Suprapubic skin (tissue), 4 donors: ENCODE measurements at regions not wholly inside any gene's neighbourhood (a gene's known extent, or its start where the extent isn't known, plus 50 kb on each side); places are given as distances from the start of the nearest gene placed in this dataset.

ENCODE experiments used
- CTCF ChIP-seq, 2 donors: fragments of 200-600 bp in 1 of 2; fragments of 450-650 bp in 1 of 2; sonication (generic) in 1 of 2; IDR thresholded peaks; one replicate each; pipeline ENCODE4 v1.5.1; 2016 to 2019; ENCODE audit warnings: antibody characterized with exemption in 2 of 2, mild to moderate bottlenecking in 1 of 2, moderate library complexity in 1 of 2
- POLR2A ChIP-seq, 2 donors: fragments of 450-650 bp; IDR thresholded peaks; one replicate each; pipeline ENCODE4 v1.6.1; 2017; ENCODE audit warnings: antibody characterized with exemption in 2 of 2, mild to moderate bottlenecking in 2 of 2, moderate library complexity in 2 of 2
- POLR2AphosphoS5 ChIP-seq, 3 donors: sonication (generic); formaldehyde crosslinking; IDR thresholded peaks; one replicate each; pipeline ENCODE4 v1.6.1; 2017; ENCODE audit warnings: antibody characterized with exemption in 3 of 3

DNA sequence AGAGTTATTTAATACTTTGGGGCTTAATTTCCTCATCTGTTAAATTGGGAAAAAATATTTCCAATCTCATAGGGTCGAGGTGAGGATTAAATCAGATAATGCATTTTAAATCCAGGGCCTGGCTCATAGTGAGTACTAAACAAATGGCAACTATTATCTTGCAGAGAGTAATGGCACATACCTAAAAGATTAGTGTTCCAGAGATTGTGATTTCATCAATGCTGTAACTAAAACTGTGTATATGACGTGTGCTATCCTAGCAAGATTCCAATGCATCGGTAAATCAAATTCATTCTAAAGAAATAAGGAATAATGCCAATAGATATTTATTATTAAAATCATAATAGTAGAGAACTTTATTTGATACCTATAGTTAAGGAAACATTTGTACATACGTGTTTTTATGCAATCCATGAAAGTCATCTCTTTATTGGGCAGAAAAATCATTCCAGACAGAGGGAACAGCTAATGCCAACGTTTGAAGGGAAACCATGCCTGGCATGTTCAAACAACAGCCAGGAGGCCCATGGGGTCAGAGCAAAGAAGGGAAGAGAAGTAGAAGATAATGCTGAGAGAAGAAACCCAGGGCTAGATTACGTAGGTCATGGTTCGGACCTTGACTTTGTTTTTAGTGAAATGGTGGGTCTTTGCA is 174.8 kb upstream of the AGR3 start:
- TF ChIP-seq CTCF (IDR thresholded peaks at IDR 0.05) = no peak
- no peak for TF ChIP-seq POLR2AphosphoS5 (IDR thresholded peaks at IDR 0.05)
- TF ChIP-seq POLR2A (IDR thresholded peaks at IDR 0.05) = no peak
